A549 (cell line): ENCODE measurements at regions not wholly inside any gene's neighbourhood (a gene's known extent, or its start where the extent isn't known, plus 50 kb on each side); places are given as distances from the start of the nearest gene placed in this dataset.

Experiments
- CHD4 ChIP-seq: fragments of 200-600 bp; sonication (generic); IDR thresholded peaks from 2 replicates; pipeline ENCODE4 v1.6.1; 2016; ENCODE audit warnings: antibody characterized with exemption, mild to moderate bottlenecking, borderline replicate concordance
- MYC ChIP-seq: IDR thresholded peaks from 2 replicates; pipeline ENCODE4 v1.6.1; 2012; ENCODE audit warnings: mild to moderate bottlenecking, inconsistent platforms, low read length, improper control_type of control experiment, borderline replicate concordance
- RAD21 ChIP-seq, 2 experiments: fragments of >200 bp in 1 of 2; sonication (Bioruptor Twin) in 1 of 2; formaldehyde crosslinking in 1 of 2; IDR thresholded peaks in 1 of 2; conservative IDR thresholded peaks in 1 of 2; 2 replicates in 1 of 2; 3 replicates in 1 of 2; pipeline ENCODE4 v1.6.1; 2012 to 2018; ENCODE audit warnings: inconsistent platforms in 1 of 2
- SMC3 ChIP-seq: fragments of >200 bp; sonication (Bioruptor Twin); formaldehyde crosslinking; IDR thresholded peaks from 3 replicates; pipeline ENCODE4 v1.6.1; 2018; ENCODE audit warnings: inconsistent platforms
- TF ChIP-seq, protein P1 (sequence below): fragments of >200 bp; sonication (Bioruptor Twin); formaldehyde crosslinking; IDR thresholded peaks from 3 replicates; pipeline ENCODE4 v1.5.1; 2016
- TF ChIP-seq, protein P2 (sequence below): IDR thresholded peaks from 2 replicates; pipeline ENCODE4 v1.6.1; 2012
- TF ChIP-seq, protein P3 (sequence below): fragments of 200-600 bp; sonication (generic); IDR thresholded peaks from 2 replicates; pipeline ENCODE4 v1.6.1; 2016; ENCODE audit warnings: antibody characterized with exemption, mild to moderate bottlenecking, moderate library complexity
- TF ChIP-seq, protein P4 (sequence below): IDR thresholded peaks from 2 replicates; pipeline ENCODE4 v1.6.1; 2012; ENCODE audit warnings: low read depth, borderline replicate concordance

DNA sequence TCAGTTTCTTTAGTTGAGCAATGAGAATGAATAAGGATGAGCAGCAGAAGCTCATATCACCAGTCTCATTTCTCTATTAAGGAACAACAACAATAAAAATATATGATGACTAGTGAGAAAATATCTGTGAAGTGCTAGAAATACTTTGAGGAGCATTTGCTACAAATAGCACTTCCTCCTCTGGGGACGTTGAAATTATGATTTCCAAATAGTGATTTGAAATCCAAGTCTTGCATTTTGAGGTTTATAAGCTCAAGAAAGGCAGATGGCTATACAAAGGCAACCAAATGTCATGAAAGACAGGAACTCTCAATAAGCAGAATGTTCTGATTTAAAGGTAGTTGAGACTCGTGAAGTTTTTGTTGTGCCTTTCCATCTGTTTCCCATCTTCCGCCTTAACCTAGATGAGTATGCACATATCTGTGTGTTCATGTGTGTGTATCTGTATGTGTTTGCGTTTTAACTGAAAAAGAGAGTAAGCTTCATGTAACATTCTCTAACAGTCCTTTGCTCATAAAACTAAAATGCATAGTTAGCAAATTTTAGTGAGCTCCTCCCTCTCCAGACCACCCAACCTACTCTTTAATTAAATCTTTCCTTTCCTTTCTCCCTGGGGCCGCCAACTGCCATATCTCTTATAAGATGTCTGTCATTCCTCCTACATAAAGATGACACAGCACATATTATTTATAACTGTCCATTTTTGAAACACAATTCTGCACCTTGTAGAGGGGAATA, 222.6 kb upstream of the RASGEF1B start:
- TF ChIP-seq, protein P1, sequence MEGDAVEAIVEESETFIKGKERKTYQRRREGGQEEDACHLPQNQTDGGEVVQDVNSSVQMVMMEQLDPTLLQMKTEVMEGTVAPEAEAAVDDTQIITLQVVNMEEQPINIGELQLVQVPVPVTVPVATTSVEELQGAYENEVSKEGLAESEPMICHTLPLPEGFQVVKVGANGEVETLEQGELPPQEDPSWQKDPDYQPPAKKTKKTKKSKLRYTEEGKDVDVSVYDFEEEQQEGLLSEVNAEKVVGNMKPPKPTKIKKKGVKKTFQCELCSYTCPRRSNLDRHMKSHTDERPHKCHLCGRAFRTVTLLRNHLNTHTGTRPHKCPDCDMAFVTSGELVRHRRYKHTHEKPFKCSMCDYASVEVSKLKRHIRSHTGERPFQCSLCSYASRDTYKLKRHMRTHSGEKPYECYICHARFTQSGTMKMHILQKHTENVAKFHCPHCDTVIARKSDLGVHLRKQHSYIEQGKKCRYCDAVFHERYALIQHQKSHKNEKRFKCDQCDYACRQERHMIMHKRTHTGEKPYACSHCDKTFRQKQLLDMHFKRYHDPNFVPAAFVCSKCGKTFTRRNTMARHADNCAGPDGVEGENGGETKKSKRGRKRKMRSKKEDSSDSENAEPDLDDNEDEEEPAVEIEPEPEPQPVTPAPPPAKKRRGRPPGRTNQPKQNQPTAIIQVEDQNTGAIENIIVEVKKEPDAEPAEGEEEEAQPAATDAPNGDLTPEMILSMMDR, result no peak
- no peak for TF ChIP-seq MYC
- no peak for TF ChIP-seq SMC3
- TF ChIP-seq, protein P2, sequence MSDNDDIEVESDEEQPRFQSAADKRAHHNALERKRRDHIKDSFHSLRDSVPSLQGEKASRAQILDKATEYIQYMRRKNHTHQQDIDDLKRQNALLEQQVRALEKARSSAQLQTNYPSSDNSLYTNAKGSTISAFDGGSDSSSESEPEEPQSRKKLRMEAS, result no peak
- no peak for TF ChIP-seq CHD4
- TF ChIP-seq, protein P3, sequence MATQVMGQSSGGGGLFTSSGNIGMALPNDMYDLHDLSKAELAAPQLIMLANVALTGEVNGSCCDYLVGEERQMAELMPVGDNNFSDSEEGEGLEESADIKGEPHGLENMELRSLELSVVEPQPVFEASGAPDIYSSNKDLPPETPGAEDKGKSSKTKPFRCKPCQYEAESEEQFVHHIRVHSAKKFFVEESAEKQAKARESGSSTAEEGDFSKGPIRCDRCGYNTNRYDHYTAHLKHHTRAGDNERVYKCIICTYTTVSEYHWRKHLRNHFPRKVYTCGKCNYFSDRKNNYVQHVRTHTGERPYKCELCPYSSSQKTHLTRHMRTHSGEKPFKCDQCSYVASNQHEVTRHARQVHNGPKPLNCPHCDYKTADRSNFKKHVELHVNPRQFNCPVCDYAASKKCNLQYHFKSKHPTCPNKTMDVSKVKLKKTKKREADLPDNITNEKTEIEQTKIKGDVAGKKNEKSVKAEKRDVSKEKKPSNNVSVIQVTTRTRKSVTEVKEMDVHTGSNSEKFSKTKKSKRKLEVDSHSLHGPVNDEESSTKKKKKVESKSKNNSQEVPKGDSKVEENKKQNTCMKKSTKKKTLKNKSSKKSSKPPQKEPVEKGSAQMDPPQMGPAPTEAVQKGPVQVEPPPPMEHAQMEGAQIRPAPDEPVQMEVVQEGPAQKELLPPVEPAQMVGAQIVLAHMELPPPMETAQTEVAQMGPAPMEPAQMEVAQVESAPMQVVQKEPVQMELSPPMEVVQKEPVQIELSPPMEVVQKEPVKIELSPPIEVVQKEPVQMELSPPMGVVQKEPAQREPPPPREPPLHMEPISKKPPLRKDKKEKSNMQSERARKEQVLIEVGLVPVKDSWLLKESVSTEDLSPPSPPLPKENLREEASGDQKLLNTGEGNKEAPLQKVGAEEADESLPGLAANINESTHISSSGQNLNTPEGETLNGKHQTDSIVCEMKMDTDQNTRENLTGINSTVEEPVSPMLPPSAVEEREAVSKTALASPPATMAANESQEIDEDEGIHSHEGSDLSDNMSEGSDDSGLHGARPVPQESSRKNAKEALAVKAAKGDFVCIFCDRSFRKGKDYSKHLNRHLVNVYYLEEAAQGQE, result no peak
- TF ChIP-seq, protein P4, sequence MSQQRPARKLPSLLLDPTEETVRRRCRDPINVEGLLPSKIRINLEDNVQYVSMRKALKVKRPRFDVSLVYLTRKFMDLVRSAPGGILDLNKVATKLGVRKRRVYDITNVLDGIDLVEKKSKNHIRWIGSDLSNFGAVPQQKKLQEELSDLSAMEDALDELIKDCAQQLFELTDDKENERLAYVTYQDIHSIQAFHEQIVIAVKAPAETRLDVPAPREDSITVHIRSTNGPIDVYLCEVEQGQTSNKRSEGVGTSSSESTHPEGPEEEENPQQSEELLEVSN, result no peak
- TF ChIP-seq RAD21 (conservative IDR thresholded peaks at IDR 0.05 in 1 of 2, IDR thresholded peaks at IDR 0.05 in 1 of 2), result no peak
